Epithelial cell of esophagus (primary cell): ENCODE measurements at regions not wholly inside any gene's neighbourhood (a gene's known extent, or its start where the extent isn't known, plus 50 kb on each side); places are given as distances from the start of the nearest gene placed in this dataset.

Source experiments
- DNase-seq: peaks from one replicate; pipeline ENCODE4 v3.0.0; 2010; ENCODE audit warnings: low read depth
- H3K4me3 ChIP-seq: 2 replicates; pipeline ENCODE4 v1.5.1; 2011; ENCODE audit warnings: mild to moderate bottlenecking, low read length, control low read depth
- CTCF ChIP-seq: IDR thresholded peaks from 2 replicates; pipeline ENCODE4 v1.5.1; 2011; ENCODE audit warnings: low read depth, mild to moderate bottlenecking, low read length, control low read depth, inconsistent platforms; ENCODE audit not compliant: insufficient read depth; ENCODE audit errors: missing control alignments

GRCh38 chr17:33652731-33653398 is 359.8 kb upstream of the ASIC2 start:
- H3K4me3 ChIP-seq: no peak overlapping the region
- DNase-seq: no peak
- TF ChIP-seq CTCF: no peak

- DNase-seq: no peak
- H3K4me3 ChIP-seq: no peak overlapping the region
- TF ChIP-seq CTCF: no peak
These were observed 360.3 kb upstream of the ASIC2 start for GRCh38 chr17:33653399-33653788.

DNA sequence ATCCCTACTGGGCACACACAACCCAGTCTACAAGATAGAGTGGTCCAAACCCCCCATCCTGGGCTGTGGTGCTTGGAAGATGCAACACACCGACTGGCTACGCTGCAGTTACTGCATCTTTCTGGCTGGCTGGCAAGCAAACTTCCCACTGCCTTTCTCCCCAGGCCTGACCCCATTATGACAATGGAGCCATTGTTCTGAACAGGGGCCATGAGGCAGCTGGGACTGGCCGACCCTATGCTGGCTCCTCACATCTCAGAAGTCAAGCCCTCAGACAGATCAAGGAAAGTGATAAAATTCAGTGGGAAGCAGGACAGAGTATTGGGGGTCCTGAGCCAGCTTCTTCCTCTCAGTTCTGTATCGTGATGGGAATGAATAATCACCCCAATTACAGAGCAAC is 364.1 kb upstream of the ASIC2 start:
- no peak for DNase-seq
- TF ChIP-seq CTCF: no peak
- H3K4me3 ChIP-seq: no peak overlapping the region

- TF ChIP-seq CTCF: no peak
- no peak for DNase-seq
- H3K4me3 ChIP-seq: no peak overlapping the region
These were observed 368.9 kb upstream of the ASIC2 start for GRCh38 chr17:33661975-33662374.

GRCh38 chr17:33664116-33664840 is 371.2 kb upstream of the ASIC2 start:
- no peak overlapping the region for H3K4me3 ChIP-seq
- TF ChIP-seq CTCF: no peak
- no peak for DNase-seq

GRCh38 chr17:33667052-33667509 is 374.0 kb upstream of the ASIC2 start:
- H3K4me3 ChIP-seq: no peak overlapping the region
- no peak for TF ChIP-seq CTCF
- DNase-seq: no peak
